ENCODE measurements at regions not wholly inside any gene's neighbourhood (a gene's known extent, or its start where the extent isn't known, plus 50 kb on each side); places are given as distances from the start of the nearest gene placed in this dataset.

- H3F3A ChIP-seq (ENCODE audit: low read depth), result no peaks in the 10 kb centered on the region
- H4K20me1 ChIP-seq (ENCODE audit: insufficient read depth, low read length, poor library complexity, severe bottlenecking), result no peaks in the 10 kb centered on the region
- no peaks in the 10 kb centered on the region; the same call in 1 of the 2 replicates for H3K9me3 ChIP-seq (ENCODE audit: insufficient read depth, low read depth, low read length)
- H3K27me3 ChIP-seq (ENCODE audit: insufficient read depth, low read length, poor library complexity, severe bottlenecking), result no peaks in the 10 kb centered on the region
- no peak overlapping the region for H3K4me2 ChIP-seq (ENCODE audit: low read depth, low read length, poor library complexity, severe bottlenecking)
- H2AFZ ChIP-seq (ENCODE audit: low read length), result no peak overlapping the region
- H3K79me2 ChIP-seq (ENCODE audit: insufficient read depth, low read length), result no peaks in the 10 kb centered on the region
- H3K9ac ChIP-seq (ENCODE audit: low read depth, low read length, poor library complexity, severe bottlenecking), result no peak overlapping the region
- H3K4me1 ChIP-seq (ENCODE audit: insufficient read depth, low read length, poor library complexity, severe bottlenecking), result no peaks in the 10 kb centered on the region
- no peaks in the 10 kb centered on the region for H3K9me2 ChIP-seq (replicated peaks; ENCODE audit: low read depth, low read length)
- no peaks in the 10 kb centered on the region for H3K36me3 ChIP-seq (ENCODE audit: insufficient read depth, low read length)
- no peak overlapping the region for H3K4me3 ChIP-seq (ENCODE audit: low read length, poor library complexity, severe bottlenecking)
- TF ChIP-seq EZH2phosphoT487 (IDR thresholded peaks at IDR 0.05; ENCODE audit: borderline replicate concordance), result no peak
- TF ChIP-seq, protein P1, sequence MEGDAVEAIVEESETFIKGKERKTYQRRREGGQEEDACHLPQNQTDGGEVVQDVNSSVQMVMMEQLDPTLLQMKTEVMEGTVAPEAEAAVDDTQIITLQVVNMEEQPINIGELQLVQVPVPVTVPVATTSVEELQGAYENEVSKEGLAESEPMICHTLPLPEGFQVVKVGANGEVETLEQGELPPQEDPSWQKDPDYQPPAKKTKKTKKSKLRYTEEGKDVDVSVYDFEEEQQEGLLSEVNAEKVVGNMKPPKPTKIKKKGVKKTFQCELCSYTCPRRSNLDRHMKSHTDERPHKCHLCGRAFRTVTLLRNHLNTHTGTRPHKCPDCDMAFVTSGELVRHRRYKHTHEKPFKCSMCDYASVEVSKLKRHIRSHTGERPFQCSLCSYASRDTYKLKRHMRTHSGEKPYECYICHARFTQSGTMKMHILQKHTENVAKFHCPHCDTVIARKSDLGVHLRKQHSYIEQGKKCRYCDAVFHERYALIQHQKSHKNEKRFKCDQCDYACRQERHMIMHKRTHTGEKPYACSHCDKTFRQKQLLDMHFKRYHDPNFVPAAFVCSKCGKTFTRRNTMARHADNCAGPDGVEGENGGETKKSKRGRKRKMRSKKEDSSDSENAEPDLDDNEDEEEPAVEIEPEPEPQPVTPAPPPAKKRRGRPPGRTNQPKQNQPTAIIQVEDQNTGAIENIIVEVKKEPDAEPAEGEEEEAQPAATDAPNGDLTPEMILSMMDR (conservative IDR thresholded peaks at IDR 0.05; ENCODE audit: low read length), result no peak
Measured at GRCh38 chr9:108105885-108106284, 616.3 kb upstream of the KLF4 start.

DNA sequence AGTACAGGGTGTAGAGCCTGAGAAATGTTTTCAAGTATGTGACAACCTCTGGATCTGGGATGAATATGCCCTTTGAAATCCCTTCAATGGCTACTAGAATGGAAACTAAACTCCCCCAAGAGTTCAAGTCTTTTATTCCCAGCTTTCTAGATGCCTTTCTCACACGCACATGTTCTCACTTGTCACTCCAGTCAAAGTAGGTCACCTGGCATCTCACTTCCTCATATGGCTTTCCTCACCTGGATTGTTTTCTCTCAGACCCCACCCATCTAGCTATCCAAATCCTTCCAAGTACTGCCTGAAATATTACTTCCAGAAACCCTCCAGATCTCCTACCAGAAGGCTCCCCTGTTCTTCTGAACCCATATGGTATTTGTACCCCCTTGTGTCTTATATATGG, 615.4 kb upstream of the KLF4 start:
- Histone ChIP-seq H4K20me1 (ENCODE audit: insufficient read depth, low read length, poor library complexity, severe bottlenecking) (no peaks in the 10 kb centered on the region), H3K9ac (ENCODE audit: low read depth, low read length, poor library complexity, severe bottlenecking) (no peak overlapping the region), H2AFZ (ENCODE audit: low read length) (no peak overlapping the region), H3K79me2 (ENCODE audit: insufficient read depth, low read length) (no peaks in the 10 kb centered on the region), H3F3A (ENCODE audit: low read depth) (no peaks in the 10 kb centered on the region), H3K4me1 (ENCODE audit: insufficient read depth, low read length, poor library complexity, severe bottlenecking) (no peaks in the 10 kb centered on the region), H3K36me3 (ENCODE audit: insufficient read depth, low read length) (no peaks in the 10 kb centered on the region), H3K9me2 (replicated peaks; ENCODE audit: low read depth, low read length) (no peaks in the 10 kb centered on the region), H3K27me3 (ENCODE audit: insufficient read depth, low read length, poor library complexity, severe bottlenecking) (no peaks in the 10 kb centered on the region), H3K4me2 (ENCODE audit: low read depth, low read length, poor library complexity, severe bottlenecking) (no peak overlapping the region), H3K9me3 (ENCODE audit: insufficient read depth, low read depth, low read length) (no peaks in the 10 kb centered on the region; the same call in 1 of the 2 replicates), H3K4me3 (ENCODE audit: low read length, poor library complexity, severe bottlenecking) (no peak overlapping the region)
- TF ChIP-seq EZH2phosphoT487 (IDR thresholded peaks at IDR 0.05; ENCODE audit: borderline replicate concordance), result no peak

- Histone ChIP-seq H3K4me3 (ENCODE audit: low read length, poor library complexity, severe bottlenecking) (no peak overlapping the region), H3K27me3 (ENCODE audit: insufficient read depth, low read length, poor library complexity, severe bottlenecking) (no peaks in the 10 kb centered on the region), H3K9me2 (replicated peaks; ENCODE audit: low read depth, low read length) (no peaks in the 10 kb centered on the region), H3K4me1 (ENCODE audit: insufficient read depth, low read length, poor library complexity, severe bottlenecking) (no peaks in the 10 kb centered on the region), H3K79me2 (ENCODE audit: insufficient read depth, low read length) (no peaks in the 10 kb centered on the region), H4K20me1 (ENCODE audit: insufficient read depth, low read length, poor library complexity, severe bottlenecking) (no peaks in the 10 kb centered on the region), H3K36me3 (ENCODE audit: insufficient read depth, low read length) (no peaks in the 10 kb centered on the region), H3K9me3 (ENCODE audit: insufficient read depth, low read depth, low read length) (no peaks in the 10 kb centered on the region; the same call in 1 of the 2 replicates), H3F3A (ENCODE audit: low read depth) (no peaks in the 10 kb centered on the region), H3K4me2 (ENCODE audit: low read depth, low read length, poor library complexity, severe bottlenecking) (no peak overlapping the region), H2AFZ (ENCODE audit: low read length) (no peak overlapping the region), H3K9ac (ENCODE audit: low read depth, low read length, poor library complexity, severe bottlenecking) (no peak overlapping the region)
- TF ChIP-seq, protein P1 (conservative IDR thresholded peaks at IDR 0.05; ENCODE audit: low read length), result no peak
- TF ChIP-seq EZH2phosphoT487 (IDR thresholded peaks at IDR 0.05; ENCODE audit: borderline replicate concordance), result no peak
Measured at GRCh38 chr9:108103046-108103693, 613.6 kb upstream of the KLF4 start.

GRCh38 chr9:108101410-108101809, 611.8 kb upstream of the KLF4 start:
- Histone ChIP-seq H3K9me2 (replicated peaks; ENCODE audit: low read depth, low read length) (no peaks in the 10 kb centered on the region), H3K79me2 (ENCODE audit: insufficient read depth, low read length) (no peaks in the 10 kb centered on the region), H3K4me1 (ENCODE audit: insufficient read depth, low read length, poor library complexity, severe bottlenecking) (no peaks in the 10 kb centered on the region), H2AFZ (ENCODE audit: low read length) (no peak overlapping the region), H3K9ac (ENCODE audit: low read depth, low read length, poor library complexity, severe bottlenecking) (no peak overlapping the region), H3F3A (ENCODE audit: low read depth) (no peaks in the 10 kb centered on the region), H3K36me3 (ENCODE audit: insufficient read depth, low read length) (no peaks in the 10 kb centered on the region), H3K4me3 (ENCODE audit: low read length, poor library complexity, severe bottlenecking) (no peak overlapping the region), H3K4me2 (ENCODE audit: low read depth, low read length, poor library complexity, severe bottlenecking) (no peak overlapping the region), H3K27me3 (ENCODE audit: insufficient read depth, low read length, poor library complexity, severe bottlenecking) (no peaks in the 10 kb centered on the region), H3K9me3 (ENCODE audit: insufficient read depth, low read depth, low read length) (no peaks in the 10 kb centered on the region; the same call in 1 of the 2 replicates), H4K20me1 (ENCODE audit: insufficient read depth, low read length, poor library complexity, severe bottlenecking) (no peaks in the 10 kb centered on the region)
- TF ChIP-seq, protein P1 (conservative IDR thresholded peaks at IDR 0.05; ENCODE audit: low read length), result no peak
- no peak for TF ChIP-seq EZH2phosphoT487 (IDR thresholded peaks at IDR 0.05; ENCODE audit: borderline replicate concordance)

All from Loucy (cell line).